HG03066 (cell line): ENCODE measurements at regions not wholly inside any gene's neighbourhood (a gene's known extent, or its start where the extent isn't known, plus 50 kb on each side); places are given as distances from the start of the nearest gene placed in this dataset.

ENCODE experiments used
- ATAC-seq: cut with Tn5 transposase; IDR thresholded peaks from one replicate; pipeline ENCODE4 v1.9.1; 2021; ENCODE audit warnings: low read depth; ENCODE audit not compliant: unreplicated experiment

DNA sequence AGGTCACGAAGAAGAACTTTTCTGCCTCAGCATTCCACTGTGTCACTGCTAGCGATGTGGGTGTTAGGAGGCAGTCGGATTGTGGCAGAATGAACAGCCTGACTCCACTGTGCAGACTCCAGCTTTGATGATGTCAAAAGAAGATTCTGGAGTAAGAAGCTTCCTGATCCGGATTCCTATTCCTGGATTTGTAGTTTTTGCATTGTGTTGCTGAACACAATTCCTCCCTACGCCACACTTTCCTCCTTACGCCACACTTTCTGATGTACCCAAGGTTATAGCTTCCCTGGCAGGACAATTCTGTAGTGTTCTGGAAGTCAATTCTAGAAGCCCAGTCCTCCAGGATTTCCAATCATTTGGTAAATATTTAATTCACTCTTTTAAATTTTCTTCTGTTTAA, 665.2 kb upstream of the ADGRL2 start:
- ATAC-seq, result no peak

DNA sequence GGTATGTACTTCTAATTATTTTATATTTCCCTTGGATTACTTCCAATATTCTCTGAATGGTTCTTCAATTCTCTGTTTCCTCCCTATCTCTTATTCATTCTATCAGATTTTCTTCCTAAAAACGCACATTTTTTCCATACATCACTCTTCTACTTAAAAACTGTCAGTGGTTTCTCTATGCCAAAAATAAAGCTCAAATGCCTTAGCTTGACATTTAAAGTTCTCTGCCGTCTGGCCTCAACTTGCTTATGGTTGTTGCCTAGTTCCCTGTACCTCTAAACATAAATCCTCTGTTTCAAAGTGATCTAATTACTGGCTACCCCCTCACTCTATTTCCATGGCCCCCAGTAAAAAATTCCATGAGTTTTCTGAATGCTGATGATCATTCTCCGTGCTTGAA, 671.0 kb upstream of the ADGRL2 start:
- ATAC-seq, result no peak

DNA sequence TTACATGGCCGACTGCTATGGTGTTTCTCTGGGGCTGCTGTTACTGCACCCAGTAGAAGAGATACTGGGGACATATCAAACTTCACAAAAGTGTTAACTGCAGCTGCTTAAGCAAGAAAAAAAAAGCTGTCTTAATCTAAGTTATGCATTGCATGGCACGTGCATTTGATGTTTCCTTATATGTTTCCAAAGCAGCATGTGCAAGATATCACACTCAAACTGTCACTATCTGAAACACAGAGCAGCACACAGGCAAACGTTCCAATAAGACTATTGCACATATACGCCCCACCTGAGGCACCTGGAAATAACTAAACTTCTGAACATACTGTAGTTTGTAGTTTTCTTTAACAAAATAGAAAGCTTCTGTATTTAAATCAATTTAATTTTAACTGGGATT, 671.4 kb upstream of the ADGRL2 start:
- ATAC-seq, result no peak

DNA sequence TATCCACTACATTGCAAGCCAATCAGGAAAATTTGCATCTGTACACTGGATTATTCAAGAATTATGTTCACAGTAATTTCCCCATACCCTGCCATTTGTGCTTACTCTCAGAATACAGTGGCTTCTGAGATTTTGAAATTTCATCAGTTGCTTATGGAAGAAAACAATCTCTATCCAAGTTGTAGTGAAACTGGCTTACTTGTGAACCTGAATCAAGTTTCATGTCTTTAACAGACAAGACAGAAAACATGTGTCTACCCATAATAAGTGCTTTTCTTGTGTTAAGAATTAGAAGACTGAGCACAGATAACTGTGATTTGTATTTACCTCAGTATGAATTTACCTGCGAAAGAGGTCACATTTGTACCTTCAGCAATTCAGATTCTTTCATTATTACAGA, 672.7 kb upstream of the ADGRL2 start:
- ATAC-seq, result no peak

DNA sequence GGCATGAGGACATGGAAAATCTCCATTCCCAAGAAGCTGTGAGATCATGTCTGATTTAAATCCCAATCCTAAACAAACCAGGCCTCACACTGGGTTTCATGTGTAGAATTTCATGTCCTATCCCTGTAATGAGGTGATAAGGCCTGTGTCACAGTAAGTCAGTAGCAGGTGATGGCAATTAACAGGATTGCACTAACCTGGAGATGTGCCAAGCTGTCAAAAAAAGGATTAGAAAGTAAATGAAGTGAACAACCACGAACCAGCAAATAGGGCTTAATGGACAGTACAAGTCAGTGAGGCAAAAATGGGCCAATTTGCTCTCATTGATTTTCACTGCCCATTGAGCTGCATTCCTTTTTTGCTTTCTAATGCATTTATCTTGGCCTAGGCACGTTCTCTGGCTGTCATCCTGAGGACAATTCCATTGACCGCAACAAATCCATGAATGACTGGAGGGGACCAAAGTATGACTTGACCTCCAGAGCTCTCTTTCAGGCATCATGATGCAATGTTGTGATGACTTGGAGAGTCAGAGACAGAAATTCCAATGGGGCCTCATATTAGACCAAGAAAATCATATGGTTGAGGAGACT, 673.6 kb upstream of the ADGRL2 start:
- no peak for ATAC-seq

DNA sequence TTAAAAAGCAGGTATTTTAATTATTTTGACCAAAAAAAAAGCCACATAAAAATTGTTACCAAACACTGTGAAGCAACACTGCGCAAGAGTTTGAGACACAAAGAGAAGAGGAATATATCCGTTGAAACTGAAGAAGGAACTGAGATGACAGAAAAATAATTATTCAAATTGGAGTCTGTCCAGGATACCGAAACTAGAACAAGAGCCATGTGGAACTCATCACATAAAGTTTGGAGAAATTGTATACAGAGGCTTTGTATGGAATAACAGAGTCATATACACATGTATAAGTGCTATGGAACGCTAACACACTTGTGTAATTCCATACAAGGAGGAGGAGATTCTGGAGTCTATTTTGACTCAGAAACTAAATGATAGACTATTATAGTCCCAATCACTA, 675.1 kb upstream of the ADGRL2 start:
- no peak for ATAC-seq

DNA sequence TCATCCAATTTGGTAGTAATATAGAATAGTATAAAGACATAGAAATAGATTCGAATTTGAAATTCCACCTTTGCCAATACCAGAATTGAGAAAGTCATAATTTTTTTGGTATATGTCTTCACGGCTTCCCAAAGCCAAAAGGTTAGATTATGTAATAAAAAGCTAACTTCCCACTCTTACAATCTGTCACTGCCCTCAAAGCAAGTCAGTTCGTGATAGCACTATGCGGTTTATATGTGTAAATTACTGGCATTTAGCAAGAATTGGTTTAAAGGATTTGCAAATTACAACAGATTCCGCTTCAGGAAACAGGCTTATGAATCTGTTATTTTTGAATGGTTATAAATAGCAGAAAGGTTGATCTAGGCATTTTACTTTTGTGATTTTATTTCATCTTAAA, 679.4 kb upstream of the ADGRL2 start:
- ATAC-seq, result no peak

DNA sequence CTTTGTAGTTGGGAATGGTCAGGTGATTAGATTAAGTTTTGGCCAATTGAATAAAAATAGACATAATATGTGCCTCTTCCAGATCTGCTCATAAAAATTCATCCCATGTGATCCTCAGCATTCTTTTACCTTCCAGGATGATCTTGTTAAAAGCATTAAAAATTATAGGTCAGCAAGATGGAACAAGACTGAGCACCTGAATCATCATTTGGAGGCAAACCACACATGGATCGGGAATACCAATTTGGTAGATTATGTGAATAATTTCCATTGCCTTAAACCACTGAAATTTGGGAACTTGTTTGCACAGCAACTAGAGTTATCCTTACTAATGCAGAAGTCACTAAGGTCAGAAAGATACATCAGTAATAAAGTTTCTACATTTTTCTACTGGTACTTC, 681.4 kb upstream of the ADGRL2 start:
- no peak for ATAC-seq

DNA sequence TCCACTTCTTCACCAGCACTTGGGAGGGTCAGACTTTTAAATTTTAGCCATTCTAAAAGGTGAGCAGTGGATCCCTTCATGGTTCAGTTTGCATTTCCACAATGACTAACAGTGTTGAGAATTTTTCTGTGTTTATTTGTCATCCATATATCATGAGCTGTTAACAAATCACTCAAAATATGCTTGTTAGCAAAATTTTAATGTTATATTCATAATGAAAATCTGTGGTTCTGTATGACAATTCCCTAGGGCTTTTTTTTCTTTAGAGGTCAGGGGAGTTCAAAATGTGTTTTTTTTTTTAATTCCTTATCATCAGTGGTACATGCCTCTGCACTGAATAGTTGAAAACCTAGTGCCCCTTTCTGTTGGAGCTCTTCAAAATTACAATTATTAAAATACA, 682.2 kb upstream of the ADGRL2 start:
- ATAC-seq, result no peak

DNA sequence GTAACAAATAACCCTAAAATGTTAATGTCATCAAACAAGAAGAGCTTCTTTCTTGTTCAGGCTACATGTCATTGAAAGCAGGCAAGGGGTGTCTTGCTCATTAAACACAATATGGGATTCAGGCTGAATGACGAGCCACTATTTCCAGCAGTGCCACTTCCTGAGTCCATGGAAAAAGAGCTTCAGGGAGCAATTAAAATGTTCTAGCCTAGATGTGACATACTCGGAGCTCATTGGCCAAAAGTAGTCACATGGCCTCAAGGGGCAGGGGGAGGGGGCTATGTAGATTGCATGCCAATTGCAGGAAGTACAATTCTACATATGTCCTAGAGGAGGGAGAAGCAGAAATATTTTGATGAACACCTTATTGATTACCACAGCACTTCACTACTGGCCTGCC, 685.3 kb upstream of the ADGRL2 start:
- no peak for ATAC-seq

DNA sequence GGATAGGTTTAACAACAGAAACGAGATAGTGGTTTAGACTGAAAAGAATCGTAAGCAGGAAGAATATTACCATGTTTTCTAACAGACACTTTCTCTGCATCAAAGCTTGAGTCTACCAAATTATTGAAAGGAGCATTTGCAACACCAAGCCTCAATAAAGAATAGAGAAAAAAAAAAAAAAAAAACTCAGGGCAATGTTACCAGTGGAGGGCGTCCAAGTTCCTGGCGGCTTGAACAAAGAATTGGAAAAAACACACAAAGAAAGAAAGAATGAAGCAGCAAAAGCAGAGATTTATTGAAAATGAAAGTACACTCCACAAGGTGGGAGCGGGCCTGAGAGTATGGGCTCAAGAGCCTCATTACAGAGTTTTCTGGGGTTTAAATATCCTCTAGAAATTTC, 686.5 kb upstream of the ADGRL2 start:
- ATAC-seq, result no peak

DNA sequence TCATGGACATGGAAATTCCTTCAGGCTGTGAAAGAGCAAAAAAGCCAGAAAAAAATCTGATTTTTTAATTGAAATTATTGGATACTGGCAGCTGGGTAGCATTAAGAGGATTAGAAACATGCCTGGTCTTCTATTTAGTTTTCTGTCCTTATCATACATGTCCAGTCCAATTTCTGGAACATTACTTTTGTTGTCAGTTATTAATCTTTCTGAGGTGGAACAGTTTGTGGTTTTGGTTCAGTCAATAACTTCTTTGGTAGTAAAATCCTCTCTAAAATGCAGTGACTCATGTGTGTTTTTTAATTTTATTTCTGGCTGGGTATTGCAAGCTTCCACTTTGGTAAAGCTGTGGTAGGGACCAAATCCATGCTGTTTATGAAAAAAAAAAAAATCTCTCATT, 687.0 kb upstream of the ADGRL2 start:
- no peak for ATAC-seq

DNA sequence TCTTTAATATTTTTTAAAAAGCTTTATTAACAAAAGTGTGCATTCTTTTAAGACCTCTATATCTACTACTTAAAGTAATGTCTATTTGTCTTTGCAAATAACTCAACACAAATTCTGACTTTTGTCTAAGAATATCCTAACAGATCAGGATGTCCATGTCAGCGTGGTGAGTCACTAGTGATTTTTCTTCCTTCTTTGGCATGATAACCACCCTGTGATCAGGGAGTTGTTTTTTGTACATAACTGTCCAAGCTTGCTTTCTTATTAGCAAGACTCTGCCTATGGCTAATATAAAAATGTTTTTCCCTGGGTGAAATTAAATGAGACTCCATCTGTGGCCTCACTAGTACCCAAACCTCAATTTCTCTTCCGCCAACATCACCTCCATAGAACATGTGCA, 688.9 kb upstream of the ADGRL2 start:
- no peak for ATAC-seq

DNA sequence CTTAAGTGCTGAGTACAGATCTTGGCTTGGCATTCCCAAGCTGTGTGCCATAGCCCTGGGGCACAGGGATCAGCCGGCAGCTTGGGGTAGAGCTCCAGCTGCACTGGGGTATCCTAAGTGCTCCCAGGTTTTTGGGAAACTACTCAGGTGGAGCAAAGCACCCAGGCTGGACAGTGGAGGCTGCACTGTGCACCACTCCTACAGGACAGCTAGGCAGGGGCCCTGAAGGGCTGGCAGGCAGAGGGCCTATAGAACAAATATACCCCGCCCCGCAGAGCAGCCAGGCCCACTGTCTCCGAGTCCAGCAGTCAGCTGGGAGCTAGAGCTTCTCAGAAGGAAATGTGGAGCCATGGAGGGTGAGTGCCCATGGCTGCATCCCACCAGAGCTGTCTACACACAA, 691.7 kb upstream of the ADGRL2 start:
- no peak for ATAC-seq

DNA sequence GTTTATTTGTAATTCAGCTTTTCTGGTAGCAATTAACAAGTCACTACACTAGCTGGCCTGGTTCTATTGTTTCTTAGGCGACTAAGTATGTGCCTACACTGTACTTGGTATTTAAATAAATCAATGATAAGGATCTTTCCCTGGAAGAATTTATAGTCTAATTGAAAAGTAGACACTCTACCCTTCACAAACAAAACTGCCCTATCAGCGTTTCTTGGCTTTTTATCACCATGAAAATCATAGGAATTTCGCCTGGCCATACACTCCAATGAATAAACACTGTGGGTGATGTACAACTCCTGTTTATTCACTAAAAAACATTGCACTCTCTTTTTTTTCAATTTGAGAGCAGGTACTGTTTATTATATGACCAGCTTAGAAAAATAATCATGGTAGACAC, 702.9 kb upstream of the ADGRL2 start:
- no peak for ATAC-seq

DNA sequence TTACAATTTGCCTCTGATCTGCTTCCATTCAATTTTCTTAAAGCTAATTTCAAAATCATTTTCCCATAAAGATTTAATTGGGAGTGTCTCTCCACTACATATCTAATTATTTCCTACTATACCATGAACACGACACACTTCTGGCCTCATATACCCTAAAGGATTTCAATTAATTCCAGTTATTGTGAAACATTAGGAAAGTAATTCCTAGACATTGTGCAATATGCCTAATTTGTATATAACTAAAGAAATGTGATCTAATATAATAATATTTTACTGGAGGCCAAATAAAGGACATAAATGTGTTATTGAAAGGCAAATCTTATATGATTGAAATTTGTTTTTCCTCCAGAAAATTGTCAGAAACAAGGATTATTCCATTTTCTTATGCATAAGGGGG, 727.2 kb upstream of the ADGRL2 start:
- ATAC-seq, result no peak

DNA sequence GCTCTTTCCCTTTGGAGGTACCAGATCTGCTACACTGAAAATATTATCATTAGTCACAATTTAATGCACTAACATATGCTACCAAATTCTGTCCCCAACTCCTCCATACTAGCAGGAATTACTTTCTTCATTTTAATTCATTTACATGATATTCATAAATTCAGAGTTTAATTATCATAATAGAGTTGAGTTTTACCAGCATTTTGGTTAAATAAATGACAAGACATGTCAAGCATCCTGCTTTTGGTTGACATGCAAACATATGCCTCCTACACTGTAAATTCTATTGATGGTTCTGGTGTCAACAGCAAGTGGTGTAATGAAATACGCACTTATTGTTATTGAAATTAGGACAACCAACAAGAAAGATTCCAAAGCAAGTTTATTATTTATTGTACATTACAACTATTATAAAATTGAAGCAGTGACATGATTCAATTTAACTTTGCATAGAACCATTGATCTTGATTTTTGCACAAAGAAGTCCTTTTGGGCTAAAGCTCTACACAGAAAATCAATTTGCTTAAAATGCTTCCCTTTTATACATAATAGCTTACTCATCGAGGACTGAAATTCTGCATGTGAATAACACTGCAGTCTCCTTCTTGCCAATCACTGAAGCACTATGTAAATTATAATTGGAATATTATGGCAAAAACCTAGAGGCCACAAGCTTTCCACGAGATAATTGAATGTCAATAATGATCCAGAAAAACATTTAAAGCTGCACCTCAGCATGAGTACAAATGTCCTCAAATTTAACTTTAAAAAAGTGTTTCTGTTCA, 728.6 kb upstream of the ADGRL2 start:
- no peak for ATAC-seq

DNA sequence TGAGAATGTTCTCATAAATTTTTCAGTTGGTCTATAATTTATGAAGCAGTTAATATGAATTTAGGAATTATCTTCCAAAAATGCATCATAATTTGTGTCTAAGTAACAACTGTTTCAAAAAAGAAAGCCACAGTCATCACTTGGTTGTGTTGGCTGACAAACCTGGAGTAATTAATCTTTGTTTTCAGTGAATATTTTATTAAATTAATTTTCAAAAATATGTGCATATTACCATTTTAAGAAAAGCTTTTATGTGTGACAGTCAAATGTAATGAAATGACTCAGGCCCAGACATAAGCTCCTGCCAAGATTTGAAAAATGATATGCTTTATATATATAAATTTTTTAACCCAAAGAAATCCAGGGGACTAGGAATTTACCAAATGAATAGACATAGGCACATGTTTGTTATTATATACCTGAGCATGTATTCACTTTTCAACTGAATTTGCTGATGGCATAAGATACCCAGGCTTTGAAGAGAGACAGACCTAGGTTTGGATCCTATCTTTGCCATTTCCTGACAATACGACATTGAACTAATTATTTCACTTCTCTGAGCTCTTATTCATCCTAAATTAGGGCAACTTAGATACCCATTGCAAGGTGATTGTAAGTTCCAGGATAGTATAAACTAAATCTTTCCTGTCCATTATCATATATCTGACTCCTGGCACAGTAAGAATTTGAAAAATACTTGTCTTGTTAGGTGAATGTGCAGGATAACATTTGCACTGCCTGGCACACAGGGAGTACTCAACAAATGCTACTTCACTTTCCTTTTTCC, 729.5 kb upstream of the ADGRL2 start:
- no peak for ATAC-seq

DNA sequence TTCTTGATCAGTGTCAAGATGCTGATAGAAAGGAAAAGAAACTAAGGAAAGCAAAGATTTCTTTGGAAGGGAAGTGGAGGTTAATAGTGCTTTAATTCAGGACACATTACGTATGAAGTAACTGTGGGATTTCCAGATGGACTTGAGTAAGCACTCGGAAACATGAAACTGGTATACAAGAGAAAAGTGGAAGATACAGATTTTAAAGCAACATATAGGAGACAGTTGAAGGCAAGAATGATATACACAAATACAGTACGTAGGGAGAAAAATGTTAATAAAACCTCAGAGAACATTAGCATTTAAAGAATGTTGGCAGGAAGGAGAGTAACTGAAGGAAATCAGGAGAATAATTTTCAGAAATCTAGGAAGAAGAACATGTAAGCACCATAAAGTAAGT, 730.9 kb upstream of the ADGRL2 start:
- ATAC-seq, result no peak

DNA sequence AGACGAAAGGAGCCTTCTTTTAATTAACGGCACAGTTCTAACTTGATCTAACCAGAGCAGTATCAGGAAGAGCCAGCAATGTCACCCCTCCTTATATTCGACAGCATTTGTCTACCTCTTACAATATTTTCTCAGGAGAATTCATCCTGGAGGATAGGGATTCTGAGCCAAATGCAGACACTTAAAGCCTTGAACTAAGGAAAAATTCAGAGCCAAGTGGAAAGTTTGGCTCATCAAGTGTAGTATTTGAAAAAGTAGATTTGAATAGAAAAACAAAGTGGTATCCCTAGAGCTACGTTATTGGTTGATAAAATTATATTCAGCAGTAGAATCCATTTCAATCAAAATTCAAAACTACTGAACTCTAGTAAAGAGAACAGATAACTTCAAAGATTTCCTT, 732.0 kb upstream of the ADGRL2 start:
- no peak for ATAC-seq

DNA sequence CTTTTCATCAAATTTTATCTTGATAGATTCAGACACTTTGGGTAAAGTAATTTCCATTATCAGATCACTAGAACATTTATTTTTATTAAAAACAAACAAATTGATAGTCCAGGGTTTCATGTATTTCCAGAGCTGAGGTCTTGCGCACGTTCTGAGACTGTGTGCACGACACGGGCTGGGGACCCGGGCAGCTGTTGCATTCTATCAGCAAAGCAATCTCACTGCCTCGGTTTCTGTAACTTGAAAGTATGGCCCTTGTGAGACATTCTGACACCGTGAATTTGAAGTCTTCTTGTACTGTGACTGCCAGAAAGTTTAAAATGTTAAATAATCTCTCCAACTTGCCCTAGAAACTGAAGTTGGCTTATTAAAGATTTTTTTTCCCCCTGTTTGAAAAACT, 746.9 kb upstream of the ADGRL2 start:
- ATAC-seq, result no peak

DNA sequence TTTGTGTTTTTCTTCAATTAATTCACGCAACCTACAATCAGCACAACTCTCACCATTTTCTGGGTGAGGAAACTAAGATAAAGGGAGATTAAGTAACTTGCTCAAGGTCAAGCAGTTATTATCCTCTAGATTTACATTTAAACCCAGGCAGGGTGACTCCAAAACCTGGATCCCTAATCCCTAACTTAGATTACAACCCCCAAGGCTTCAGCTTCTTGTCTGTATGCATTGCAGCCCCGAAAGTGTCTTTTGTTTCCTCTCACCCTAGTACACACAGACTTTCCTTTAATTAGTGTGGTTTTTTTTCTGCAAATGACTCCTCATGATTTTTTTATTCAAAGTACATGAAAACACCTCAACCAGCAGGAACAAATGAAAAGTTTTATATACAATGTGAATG, 748.6 kb upstream of the ADGRL2 start:
- no peak for ATAC-seq
